HG02852 (cell line): ENCODE measurements at regions not wholly inside any gene's neighbourhood (a gene's known extent, or its start where the extent isn't known, plus 50 kb on each side); places are given as distances from the start of the nearest gene placed in this dataset.
A peak's percentile ranks its signal among the peaks of the same experiment; 100 is the strongest.
"Not testable (repeated sequence)": the region's sequence is repeated elsewhere in the genome, so short reads cannot be mapped to it uniquely, and the experiment has no call there.

Source experiments
- ATAC-seq: cut with Tn5 transposase; IDR thresholded peaks from one replicate; pipeline ENCODE4 v1.9.1; 2021; ENCODE audit warnings: mild to moderate bottlenecking, moderate library complexity; ENCODE audit not compliant: unreplicated experiment

DNA sequence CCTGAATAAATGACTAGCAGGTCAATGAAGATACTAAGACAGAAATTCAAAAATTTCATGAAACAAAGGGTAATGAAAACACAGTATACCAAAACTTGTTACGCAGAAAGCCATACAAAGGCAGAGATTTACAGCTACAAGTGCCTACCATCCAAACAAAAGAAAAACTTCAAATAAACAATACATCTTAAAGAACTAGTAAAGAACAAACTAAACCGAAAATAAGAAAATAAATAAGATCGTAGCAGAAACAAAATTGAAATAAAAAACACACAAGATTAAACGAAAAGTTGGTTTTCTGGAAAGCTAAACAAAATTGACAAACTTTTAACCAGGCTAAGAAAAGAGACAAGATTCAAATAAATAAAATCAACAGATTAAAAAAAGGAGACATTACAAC lies 51.5 kb downstream of the VPREB1 start:
- not testable (repeated sequence) for ATAC-seq

DNA sequence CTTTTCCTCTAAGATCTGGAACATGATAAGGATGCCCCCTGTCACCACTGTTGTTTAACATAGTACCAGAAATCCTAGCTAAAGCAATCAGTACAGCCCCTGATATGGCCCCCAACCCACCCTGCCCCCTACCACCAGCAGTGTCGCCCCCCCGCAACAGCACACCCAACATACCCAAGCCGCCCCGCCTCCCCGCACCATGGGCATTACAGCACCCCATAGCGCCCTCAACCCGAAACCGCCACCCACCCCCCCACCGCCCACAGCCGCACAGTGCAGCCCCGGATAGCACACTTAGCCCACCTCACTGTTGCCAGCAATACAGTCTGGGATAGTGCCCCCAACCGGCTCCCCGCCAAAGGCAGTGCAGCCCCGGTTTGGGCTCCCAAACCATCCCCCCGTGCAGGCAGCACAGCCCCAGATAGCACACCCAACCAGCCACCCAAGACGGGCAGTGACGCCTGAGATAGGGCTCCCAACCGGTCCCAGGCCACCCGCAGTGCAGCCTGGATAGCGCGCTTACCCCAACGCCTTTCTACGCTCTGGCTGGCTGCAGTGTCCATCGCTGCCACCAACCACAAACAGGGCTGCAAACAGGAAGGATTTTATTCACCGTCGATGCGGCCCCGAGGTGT lies 52.7 kb downstream of the VPREB1 start:
- not testable (repeated sequence) for ATAC-seq

DNA sequence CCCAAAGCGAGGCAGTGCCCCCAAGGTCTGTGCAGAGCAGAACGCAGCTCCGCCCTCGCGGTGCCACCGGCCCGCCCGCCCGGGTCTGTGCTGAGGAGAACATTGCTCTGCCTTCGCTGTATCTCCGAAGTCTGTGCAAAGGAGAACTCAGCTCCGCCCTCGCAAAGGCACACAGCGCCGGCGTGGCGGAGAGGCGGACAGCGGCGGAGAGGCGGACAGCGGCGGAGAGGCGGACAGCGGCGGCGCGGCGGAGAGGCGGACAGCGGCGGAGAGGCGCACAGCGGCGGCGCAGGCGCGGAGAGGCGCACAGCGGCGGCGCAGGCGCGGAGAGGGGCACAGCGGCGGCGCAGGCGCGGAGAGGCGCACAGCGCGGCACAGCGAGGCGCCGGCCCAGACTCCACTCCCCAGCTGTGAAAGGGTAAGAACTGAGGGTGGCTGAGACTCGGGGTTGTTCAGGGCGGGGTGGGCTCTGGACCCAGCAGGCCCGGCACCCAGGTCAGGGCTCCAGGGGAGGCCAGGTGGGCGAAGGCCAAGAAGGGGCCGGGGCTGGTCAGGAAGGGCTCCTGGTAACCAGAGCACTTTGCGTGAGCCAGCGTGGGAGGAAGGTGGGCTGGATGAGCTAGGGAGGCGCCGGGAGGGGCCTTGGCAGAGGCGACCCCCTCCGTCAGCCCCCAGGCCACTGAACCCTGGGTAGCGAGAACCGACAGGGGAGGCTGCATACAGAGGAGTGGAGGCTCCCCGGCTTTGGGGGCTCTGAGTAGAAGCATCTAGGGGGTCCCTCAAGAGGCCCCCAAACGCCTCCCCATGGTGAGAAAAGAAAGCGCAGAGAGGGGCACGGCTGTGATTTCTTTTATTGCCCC lies 53.4 kb downstream of the VPREB1 start:
- peak; percentile 59 for ATAC-seq

DNA sequence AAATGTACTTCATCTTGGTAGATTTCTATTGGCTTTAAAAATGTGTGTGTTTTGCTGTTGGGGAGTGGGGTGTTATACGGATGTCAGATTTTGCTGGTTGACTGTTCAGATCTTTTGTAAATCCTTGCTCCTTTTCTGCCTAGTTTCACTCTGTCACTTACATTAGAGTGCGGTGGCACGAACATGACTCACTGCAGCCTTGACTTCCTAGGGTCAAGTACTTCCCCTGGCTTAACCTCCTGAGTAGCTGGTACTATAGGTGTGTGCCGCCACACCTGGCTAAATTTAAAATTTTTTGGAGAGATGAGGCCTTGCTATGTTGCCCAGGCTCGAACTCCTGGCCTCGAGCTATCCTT lies 54.0 kb downstream of the VPREB1 start:
- not testable (repeated sequence) for ATAC-seq

DNA sequence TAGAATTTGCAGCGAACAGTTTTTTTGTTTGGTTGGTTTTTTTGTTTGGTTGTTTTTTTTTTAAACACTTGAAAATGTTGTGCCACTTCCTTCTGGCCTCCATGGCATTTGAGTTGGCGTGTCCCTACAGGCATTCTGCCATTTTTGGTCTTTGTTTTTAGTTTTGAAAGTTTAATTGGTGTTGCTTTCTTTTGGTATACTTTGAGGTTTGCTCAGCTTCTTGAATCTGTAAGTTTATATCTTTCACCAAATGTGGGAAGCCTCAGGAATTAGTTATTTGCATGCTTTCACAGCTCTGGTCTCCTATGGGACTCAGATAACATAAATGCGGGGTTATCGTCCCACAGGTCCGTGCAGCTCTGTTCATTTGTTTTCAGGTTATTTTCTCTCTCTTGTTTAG lies 55.9 kb downstream of the VPREB1 start:
- not testable (repeated sequence) for ATAC-seq

DNA sequence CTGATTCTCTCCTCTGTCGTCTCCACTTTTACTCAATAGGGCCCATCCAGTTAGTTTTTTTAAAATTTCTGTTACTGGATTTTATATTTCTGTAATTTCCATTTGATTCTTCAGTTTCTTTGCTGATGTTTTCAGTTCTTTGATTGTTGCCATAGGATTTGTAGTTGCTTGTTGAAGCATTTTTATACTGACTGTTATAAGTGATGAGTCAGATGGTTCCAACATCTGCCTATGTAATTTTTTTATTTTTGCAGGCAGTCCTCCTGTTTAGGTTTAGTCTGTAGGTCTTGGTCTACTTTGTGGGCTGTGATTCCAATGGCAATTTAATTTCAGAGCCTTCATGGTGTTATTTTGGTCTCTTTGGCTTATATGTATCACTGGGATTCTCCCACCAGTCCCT lies 56.4 kb downstream of the VPREB1 start:
- not testable (repeated sequence) for ATAC-seq

DNA sequence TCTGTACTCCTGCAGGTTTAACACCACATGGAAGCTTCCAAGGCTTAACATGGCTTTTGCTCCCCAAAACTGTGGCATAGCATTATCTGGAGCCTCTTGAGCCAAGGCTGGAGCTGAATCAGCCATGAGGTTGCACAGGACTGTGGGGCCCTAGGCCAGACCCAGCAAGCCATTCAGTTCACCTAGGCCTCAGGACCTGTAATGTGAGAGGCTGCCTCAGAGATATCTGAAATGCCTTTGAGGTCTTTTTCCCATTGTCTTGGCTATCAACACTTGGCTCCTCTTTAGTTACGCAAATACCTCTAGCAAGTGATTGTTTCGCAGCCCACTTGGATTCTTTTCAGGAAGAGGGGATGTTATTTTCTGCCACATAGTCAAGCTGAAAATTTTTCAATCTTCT lies 72.0 kb downstream of the VPREB1 start:
- ATAC-seq: no peak

DNA sequence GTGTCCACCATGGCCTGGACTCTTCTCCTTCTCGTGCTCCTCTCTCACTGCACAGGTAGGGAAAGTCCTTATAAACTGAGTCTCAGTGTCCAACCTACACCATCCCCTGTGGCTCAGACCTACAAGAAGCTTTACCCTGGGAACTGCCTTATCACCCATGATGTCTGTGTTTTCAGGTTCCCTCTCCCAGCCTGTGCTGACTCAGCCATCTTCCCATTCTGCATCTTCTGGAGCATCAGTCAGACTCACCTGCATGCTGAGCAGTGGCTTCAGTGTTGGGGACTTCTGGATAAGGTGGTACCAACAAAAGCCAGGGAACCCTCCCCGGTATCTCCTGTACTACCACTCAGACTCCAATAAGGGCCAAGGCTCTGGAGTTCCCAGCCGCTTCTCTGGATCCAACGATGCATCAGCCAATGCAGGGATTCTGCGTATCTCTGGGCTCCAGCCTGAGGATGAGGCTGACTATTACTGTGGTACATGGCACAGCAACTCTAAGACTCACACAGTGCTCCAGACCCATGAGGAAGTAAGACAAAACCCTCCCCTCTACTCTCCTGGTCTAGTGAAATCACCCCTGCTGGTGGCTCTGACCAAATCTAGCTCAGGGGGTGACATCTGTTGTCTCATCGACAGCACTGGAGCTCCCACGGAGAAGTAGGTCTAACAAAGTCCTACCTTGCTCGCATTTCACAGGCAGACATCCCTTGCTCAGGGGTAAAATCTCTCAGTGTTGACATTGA lies 74.3 kb downstream of the VPREB1 start:
- ATAC-seq: no peak

DNA sequence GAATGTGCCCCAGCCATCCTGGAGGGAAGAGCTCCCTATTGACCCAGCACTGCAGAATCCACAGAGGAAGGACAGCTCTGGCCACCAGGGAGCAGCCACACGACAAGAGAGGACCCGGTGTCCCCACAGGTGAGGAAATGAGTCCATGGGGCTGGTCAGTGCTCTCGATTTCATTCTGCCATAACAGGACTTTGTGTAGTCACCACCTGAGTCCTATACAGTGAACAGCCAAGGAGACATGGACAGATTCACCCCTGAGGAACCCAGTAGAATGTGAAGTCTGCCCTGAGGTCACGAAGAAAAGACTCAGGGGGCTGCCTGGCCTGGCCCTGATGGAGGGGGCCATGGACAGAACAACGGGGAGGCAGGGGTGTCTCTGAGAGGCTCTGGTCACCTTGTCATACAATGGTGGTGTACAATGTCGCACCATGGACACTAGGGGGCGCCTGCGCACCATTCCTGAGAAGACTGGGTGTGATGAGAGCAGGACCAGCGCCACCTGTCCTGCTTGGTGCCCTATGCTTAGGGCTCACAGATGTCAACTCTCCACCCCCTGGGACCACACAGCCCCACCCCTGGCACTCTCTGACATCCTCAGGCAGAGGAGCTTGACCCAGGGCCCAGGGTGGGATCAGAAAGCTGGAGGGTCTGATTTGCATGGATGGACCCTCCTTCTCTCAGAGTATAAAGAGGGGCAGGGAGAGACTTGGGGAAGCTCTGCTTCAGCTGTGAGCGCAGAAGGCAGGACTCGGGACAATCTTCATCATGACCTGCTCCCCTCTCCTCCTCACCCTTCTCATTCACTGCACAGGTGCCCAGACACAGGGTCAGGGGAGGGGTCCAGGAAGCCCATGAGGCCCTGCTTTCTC lies 77.4 kb downstream of the VPREB1 start:
- peak; percentile 67 for ATAC-seq

DNA sequence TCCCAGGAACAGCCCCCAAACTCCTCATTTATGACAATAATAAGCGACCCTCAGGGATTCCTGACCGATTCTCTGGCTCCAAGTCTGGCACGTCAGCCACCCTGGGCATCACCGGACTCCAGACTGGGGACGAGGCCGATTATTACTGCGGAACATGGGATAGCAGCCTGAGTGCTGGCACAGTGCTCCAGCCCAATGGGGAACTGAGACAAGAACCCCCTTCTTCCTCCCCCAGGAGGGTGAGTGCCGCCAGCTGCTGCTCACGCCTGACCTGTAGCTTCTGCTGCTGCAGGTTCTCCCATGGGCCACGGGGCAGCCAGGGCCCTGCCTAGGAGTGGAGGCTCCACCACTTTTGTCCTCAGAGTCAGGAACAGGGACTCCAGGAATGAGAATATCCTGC lies 78.2 kb downstream of the VPREB1 start:
- ATAC-seq: no peak

DNA sequence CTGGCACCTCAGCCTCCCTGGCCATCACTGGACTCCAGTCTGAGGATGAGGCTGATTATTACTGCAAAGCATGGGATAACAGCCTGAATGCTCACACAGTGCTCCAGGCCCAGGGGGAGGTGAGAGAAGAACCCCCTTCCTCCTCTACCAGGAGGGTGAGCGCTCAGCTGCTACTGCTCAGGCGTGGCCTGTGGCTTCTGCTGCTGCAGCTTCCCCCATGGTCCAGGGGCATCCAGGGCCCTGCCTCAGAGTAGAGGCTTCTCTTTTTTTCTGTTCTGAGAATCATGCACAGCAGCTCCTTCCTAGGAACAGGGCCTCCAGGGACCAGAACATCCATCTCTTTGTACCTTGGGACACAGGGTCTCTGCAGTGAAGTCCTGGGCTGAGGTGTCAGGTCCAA lies 83.1 kb downstream of the VPREB1 start:
- ATAC-seq: no peak

DNA sequence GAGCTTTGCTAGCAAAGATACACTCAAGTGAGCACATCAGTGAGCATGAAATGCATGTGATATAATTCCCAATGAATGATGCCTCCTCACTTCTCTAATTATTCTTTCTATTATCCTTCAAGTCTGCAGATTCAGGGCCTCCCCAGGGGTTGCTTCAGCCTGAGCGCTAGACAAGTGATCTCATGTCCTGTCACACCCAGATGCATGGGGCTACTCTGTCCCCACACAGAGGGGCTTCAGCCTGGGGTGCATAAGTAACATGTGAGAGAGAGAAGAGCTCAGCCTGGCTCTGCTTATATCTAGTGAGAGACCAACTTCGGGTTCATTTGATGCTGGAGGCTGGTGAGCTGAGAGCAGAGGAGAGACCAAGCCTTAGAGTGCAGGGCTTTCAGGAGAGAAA lies 85.2 kb downstream of the VPREB1 start:
- no peak for ATAC-seq

DNA sequence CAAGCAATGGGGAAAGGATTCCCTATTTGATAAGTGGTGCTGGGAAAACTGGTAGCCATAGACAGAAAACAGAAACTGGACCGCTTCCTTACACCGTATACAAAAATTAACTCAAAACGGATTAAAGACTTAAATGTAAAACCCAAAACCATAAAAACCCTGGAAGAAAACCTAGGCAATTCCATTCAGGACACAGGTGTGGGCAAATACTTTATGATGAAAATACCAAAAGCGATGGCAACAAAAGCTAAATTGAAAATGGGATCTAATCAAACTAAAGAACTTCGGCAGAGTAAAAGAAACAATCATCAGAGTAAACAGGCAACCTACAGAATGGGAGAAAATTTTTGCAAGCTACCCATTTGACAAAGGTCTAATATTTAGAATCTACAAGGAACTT lies 91.1 kb downstream of the VPREB1 start:
- ATAC-seq: not testable (repeated sequence)

DNA sequence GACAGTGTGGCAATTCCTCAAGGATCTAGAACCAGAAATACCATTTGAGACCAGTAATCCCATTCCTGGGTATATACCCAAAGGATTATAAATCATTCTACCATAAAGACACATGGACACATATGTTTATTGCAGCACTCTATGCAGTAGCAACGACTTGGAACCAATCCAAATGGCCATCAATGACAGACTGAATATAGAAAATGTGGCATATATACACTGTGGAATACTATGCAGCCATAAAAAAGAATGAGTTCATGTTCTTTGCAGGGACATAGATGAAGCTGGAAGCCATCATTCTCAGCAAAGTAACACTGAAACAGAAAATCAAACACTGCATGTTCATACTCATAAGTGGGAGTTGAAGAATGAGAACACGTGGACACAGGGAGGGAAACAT lies 91.7 kb downstream of the VPREB1 start:
- ATAC-seq: not testable (repeated sequence)

DNA sequence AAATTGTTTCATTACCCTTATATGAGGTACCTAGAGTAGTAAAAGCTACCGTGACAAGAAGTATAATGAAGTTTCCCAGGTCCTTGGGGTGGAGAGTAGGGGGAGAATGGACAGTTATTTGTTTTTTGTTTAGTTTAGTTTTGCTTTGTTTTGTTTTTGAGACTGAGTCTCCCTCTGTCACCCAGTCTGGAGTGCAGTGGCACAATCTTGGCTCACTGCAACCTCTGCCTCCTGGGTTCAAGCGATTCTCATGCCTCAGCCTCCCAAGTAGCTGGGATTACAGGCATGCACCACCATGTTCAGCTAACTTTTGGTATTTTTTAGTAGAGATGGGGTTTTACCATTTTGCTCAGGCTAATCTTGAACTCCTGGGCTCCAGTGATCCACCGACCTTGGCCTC lies 94.2 kb downstream of the VPREB1 start:
- not testable (repeated sequence) for ATAC-seq

DNA sequence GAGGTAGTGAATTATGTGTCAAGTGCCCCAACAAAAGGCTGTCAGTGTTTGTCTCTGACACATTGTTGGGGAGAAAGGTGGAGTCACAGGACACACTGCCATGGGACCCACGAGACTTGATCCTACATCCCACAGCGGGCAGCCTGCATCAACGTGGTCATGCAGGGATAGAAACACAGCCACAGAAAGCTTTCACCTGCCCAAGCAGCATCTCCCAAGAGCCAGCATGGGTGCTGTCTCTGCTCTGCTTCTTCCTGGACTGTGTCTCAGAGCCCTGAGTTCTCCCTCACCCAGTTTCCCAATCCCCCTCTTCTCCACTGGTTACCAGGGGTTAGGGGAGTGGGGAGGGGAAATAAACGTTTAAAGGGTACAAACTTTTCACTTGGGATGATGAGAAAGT lies 97.2 kb downstream of the VPREB1 start:
- no peak for ATAC-seq

DNA sequence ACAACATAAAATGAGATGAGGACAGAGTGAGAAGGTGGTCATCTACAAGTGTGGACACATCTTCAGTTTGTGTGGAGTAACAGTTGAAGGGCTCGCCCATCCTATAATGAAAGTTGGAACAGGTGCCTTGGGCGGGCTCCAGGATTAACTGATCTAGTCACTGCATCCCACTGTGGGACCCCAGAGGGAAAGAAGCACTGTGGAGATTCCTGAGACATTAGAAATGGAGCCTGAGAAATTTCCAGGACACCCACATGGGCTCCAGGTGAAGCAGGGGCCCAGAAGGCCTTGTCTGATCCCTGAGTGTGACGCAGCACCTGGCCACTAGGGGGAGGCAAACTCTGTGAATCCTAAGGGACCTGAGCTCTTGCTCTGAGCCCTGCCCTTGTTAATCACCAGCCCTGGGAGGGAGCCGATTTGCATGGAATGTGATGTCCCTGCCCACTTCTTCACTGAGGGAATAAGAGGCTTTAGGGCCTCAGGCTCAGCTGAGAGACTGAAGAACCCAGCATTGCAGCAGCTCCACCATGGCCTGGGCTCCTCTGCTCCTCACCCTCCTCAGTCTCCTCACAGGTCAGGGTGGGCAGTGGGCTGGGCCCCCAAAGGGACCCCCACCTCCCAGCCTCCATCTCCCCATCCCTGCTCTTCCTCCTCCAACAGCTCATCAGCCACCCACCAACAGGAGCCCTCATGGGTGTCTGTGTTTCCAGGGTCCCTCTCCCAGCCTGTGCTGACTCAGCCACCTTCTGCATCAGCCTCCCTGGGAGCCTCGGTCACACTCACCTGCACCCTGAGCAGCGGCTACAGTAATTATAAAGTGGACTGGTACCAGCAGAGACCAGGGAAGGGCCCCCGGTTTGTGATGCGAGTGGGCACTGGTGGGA lies 98.4 kb downstream of the VPREB1 start:
- no peak for ATAC-seq

DNA sequence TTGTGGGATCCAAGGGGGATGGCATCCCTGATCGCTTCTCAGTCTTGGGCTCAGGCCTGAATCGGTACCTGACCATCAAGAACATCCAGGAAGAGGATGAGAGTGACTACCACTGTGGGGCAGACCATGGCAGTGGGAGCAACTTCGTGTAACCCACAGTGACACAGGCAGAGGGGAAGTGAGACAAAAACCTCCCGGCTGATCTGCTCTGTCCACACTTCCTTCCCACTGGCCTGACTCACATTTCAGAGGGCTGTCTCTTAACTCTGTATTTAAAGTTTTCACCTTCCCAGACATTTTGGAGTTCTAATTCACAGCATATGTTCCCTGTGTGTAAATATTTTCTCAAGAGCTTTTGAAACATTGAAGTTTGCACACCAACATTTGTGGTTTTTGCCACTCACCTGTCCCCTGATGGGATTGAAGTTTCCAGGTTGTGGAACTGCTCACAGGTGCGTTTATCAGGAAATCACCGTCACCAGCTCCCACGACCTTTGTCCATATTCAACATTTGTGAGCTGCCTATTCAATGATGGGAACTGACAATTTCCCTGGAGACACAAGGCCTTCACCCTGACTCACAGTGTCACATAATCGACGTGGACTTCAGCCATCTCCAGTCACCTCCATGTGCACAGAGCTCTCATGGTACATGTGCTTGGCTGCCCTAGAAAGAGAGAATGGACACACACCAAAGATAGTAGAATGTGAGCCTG lies 99.2 kb downstream of the VPREB1 start:
- no peak for ATAC-seq

DNA sequence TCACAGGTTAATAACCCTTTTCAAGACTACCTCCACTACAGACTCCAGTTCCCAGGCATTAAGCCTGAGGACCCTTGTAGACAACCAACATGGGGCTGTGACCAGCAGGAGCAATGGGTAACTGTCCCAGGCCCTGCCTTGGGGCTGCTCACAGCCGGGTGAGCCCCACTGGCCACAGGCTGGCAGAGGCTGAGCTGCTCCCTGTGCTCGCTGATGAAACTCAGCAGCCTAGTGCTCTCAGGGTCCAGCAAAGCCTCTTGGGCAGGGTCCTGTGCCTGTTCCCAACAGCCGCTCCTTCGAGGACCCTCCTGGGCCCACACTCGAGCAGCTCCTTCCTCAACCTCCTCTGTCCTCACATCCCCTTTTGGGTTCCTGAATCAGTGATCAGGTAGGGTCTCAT lies 99.8 kb downstream of the VPREB1 start:
- no peak for ATAC-seq
